ENCODE measurements at regions not wholly inside any gene's neighbourhood (a gene's known extent, or its start where the extent isn't known, plus 50 kb on each side); places are given as distances from the start of the nearest gene placed in this dataset.

DNA sequence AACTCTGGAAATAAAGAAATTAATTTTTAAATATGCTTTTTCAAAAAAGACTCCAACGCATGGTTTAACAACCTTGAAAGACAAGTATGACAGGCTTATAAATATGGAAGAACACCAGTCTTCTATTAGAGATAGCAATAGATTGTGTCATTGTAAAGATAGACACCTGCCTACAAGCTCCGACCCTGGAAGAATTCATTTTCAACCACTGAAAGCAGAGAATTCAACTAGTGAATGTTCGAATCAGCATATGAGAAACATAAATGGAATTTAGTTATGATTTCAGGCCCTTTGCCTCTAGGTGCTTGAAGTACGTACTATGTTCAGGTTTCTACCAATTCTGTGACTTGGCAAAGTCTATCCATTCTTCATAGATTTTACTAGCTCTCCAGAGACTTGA is 244.5 kb downstream of the DPY19L2 start:
- Mint-ChIP-seq H3K4me3 (no peak overlapping the region), H3K27me3 (ENCODE audit: low read depth, poor library complexity) (no peaks in the 10 kb centered on the region)
- DNase-seq, result no peak

DNA sequence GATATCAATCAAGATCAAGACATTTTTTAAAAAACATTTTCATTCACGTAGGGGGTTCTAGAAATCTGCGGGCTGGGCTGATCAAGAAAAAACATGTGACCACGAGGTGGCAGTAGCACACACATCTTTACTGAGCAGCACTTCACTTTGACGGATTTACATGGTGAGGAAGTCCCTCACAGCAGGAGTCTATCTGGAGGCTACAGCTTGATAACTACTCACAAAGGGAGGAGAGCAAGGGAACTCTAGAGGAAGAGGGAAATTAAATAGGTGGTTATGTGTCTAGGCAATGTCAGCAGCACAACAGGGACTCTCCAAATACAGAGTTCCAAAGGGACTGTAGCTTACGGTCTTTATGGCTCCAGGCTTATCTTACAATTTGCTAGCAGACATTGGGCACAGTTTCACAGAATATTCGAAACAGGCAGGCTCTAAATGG is 248.1 kb downstream of the DPY19L2 start:
- H3K36me3 Mint-ChIP-seq (ENCODE audit: low read depth), result no peaks in the 10 kb centered on the region
- no peak overlapping the region for H3K27ac Mint-ChIP-seq
- H3K27me3 Mint-ChIP-seq (ENCODE audit: low read depth, poor library complexity), result no peaks in the 10 kb centered on the region
- DNase-seq, result peak; percentile 61
- H3K4me3 Mint-ChIP-seq, result no peak overlapping the region
- H3K9me3 Mint-ChIP-seq, result peaks cover 36% of the 10 kb centered on the region
- TF ChIP-seq CTCF (IDR thresholded peaks at IDR 0.05), result peak; percentile 46
- no peaks in the 10 kb centered on the region for H3K4me1 Mint-ChIP-seq

More for the DNA sequence above, 244.5 kb downstream of the DPY19L2 start:
- H3K36me3 Mint-ChIP-seq (ENCODE audit: low read depth), result no peaks in the 10 kb centered on the region
- H3K9me3 Mint-ChIP-seq, result peaks cover 34% of the 10 kb centered on the region
- H3K27ac Mint-ChIP-seq, result no peak overlapping the region
- no peaks in the 10 kb centered on the region for H3K4me1 Mint-ChIP-seq
- TF ChIP-seq CTCF (IDR thresholded peaks at IDR 0.05), result no peak

DNA sequence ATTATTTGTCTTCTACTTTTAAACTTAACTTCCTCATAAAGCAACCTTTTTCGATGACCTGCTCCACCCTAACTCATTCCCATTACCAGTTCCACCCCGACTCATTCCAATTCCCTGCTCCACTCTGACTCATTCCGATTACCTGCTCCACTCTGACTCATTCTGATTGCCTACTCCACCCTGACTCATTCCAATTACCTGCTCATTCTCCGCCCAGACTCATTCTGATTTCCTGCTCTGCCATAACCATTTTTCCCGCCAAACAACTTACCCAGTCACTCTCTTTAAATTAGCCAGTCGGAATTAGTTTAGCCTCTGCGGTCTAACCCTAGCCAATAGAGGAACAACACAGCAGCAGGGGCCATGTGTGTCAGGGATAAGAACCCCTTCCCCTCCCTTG is 249.1 kb downstream of the DPY19L2 start:
- Mint-ChIP-seq H3K27ac (no peak overlapping the region), H3K4me3 (no peak overlapping the region), H3K4me1 (no peaks in the 10 kb centered on the region), H3K36me3 (ENCODE audit: low read depth) (no peaks in the 10 kb centered on the region), H3K9me3 (peaks cover 45% of the 10 kb centered on the region), H3K27me3 (ENCODE audit: low read depth, poor library complexity) (no peaks in the 10 kb centered on the region)
- no peak for DNase-seq
- no peak for TF ChIP-seq CTCF (IDR thresholded peaks at IDR 0.05)

DNA sequence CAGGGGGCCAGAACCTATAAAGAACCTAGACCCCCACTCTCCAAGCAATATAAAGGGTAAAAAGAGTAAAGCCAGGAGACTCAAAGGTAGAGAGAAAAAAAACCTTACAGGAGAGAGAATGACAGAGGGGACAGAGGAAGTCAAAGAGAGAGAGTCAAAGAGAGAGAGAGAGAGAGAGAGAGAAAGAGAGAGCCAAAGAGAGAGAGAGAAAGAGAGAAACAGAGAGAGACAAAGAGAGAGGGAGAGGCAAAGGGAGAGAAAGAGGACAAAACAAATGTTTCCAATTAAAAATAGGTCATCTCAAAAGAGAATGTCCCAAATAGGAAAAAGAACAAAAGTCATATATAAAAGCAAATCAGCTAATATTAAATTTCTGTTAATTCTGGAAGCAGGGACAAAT is 251.5 kb downstream of the DPY19L2 start:
- H3K27ac Mint-ChIP-seq, result no peak overlapping the region
- TF ChIP-seq CTCF (IDR thresholded peaks at IDR 0.05), result no peak
- peaks cover 39% of the 10 kb centered on the region for H3K9me3 Mint-ChIP-seq
- no peaks in the 10 kb centered on the region for H3K4me1 Mint-ChIP-seq
- no peak overlapping the region for H3K4me3 Mint-ChIP-seq
- H3K36me3 Mint-ChIP-seq (ENCODE audit: low read depth), result no peaks in the 10 kb centered on the region
- no peak for DNase-seq
- H3K27me3 Mint-ChIP-seq (ENCODE audit: low read depth, poor library complexity), result peaks cover under 1% of the 10 kb centered on the region

GRCh38 chr12:63415357-63415756 is 252.9 kb downstream of the DPY19L2 start:
- Mint-ChIP-seq H3K27ac (no peak overlapping the region), H3K4me3 (no peak overlapping the region), H3K27me3 (ENCODE audit: low read depth, poor library complexity) (peaks cover 4% of the 10 kb centered on the region), H3K9me3 (peaks cover 24% of the 10 kb centered on the region), H3K4me1 (no peaks in the 10 kb centered on the region), H3K36me3 (ENCODE audit: low read depth) (no peaks in the 10 kb centered on the region)
- TF ChIP-seq CTCF (IDR thresholded peaks at IDR 0.05), result no peak
- no peak for DNase-seq

GRCh38 chr12:63410197-63410596 is 258.1 kb downstream of the DPY19L2 start:
- TF ChIP-seq CTCF (IDR thresholded peaks at IDR 0.05), result no peak
- H3K27ac Mint-ChIP-seq, result no peak overlapping the region
- no peak for DNase-seq
- H3K4me1 Mint-ChIP-seq, result no peaks in the 10 kb centered on the region
- H3K4me3 Mint-ChIP-seq, result no peak overlapping the region
- H3K9me3 Mint-ChIP-seq, result peaks cover 14% of the 10 kb centered on the region
- H3K36me3 Mint-ChIP-seq (ENCODE audit: low read depth), result no peaks in the 10 kb centered on the region
- H3K27me3 Mint-ChIP-seq (ENCODE audit: low read depth, poor library complexity), result peaks cover 10% of the 10 kb centered on the region

Data from nephron progenitor cell (in vitro differentiated cells).